ENCODE measurements at regions not wholly inside any gene's neighbourhood (a gene's known extent, or its start where the extent isn't known, plus 50 kb on each side); places are given as distances from the start of the nearest gene placed in this dataset.

DNA sequence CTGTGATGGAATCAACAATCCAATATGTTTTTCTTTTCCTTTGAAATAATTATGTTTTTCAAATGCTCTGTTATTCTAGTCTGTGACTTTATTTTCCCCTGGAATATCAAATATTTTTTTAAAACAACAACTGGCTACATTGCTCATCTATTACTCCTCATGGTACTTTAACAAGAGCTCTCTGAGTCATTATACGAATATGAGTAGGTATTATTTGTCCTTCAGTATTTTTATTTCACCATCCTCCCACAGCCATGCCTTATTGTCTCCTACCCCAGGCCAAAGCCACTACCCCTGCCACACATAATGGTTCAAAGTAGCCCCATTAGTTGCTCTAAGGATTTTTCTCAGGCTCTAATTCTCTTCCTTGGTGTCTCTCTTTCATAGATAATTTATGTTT is 1572.3 kb downstream of the CDH8 start:
- WGBS (ENCODE audit: low lambda C conversion rate, missing lambda C conversion rate): 80% methylated on average over 1 of the region's 1 CpG
- no peak for DNase-seq (ENCODE audit: low spot score)
- TF ChIP-seq EZH2 (IDR thresholded peaks at IDR 0.05; ENCODE audit: borderline replicate concordance) (no peak), EZH2phosphoT487 (IDR thresholded peaks at IDR 0.05; ENCODE audit: low read depth, severe bottlenecking, unreplicated experiment) (no peak)

GRCh38 chr16:60459463-60459862 is 1576.8 kb downstream of the CDH8 start:
- Histone ChIP-seq H3K4me2 (no peak overlapping the region), H3K79me2 (no peaks in the 10 kb centered on the region), H4K20me1 (ENCODE audit: insufficient read depth, poor library complexity, severe bottlenecking) (no peaks in the 10 kb centered on the region), H3K27me3 (no peaks in the 10 kb centered on the region), H3K27ac (no peak overlapping the region), H3K4me1 (ENCODE audit: insufficient read depth) (no peaks in the 10 kb centered on the region), H2AFZ (no peak overlapping the region), H3K36me3 (replicated peaks; ENCODE audit: insufficient read depth, low read depth) (no peaks in the 10 kb centered on the region), H3K9me2 (replicated peaks; ENCODE audit: insufficient read depth) (no peaks in the 10 kb centered on the region), H3K9me3 (ENCODE audit: low read depth) (no peaks in the 10 kb centered on the region), H3K4me3 (no peak overlapping the region)
- DNase-seq (ENCODE audit: low spot score): no peak
- WGBS (ENCODE audit: low lambda C conversion rate, missing lambda C conversion rate): 86% methylated on average over 2 of the region's 2 CpGs
- no peak for TF ChIP-seq EZH2phosphoT487 (IDR thresholded peaks at IDR 0.05; ENCODE audit: low read depth, severe bottlenecking, unreplicated experiment)
- no peak for TF ChIP-seq EZH2 (IDR thresholded peaks at IDR 0.05; ENCODE audit: borderline replicate concordance)
- no peak for TF ChIP-seq CTCF (IDR thresholded peaks at IDR 0.05; ENCODE audit: poor library complexity)

More for the DNA sequence above, 1572.3 kb downstream of the CDH8 start:
- Histone ChIP-seq H3K4me1 (ENCODE audit: insufficient read depth) (no peaks in the 10 kb centered on the region), H3K4me2 (no peak overlapping the region), H3K9me2 (replicated peaks; ENCODE audit: insufficient read depth) (no peaks in the 10 kb centered on the region), H2AFZ (no peak overlapping the region), H4K20me1 (ENCODE audit: insufficient read depth, poor library complexity, severe bottlenecking) (no peaks in the 10 kb centered on the region), H3K9me3 (ENCODE audit: low read depth) (no peaks in the 10 kb centered on the region), H3K27ac (no peak overlapping the region), H3K79me2 (no peaks in the 10 kb centered on the region), H3K27me3 (no peaks in the 10 kb centered on the region), H3K4me3 (no peak overlapping the region), H3K36me3 (replicated peaks; ENCODE audit: insufficient read depth, low read depth) (no peaks in the 10 kb centered on the region)

DNA sequence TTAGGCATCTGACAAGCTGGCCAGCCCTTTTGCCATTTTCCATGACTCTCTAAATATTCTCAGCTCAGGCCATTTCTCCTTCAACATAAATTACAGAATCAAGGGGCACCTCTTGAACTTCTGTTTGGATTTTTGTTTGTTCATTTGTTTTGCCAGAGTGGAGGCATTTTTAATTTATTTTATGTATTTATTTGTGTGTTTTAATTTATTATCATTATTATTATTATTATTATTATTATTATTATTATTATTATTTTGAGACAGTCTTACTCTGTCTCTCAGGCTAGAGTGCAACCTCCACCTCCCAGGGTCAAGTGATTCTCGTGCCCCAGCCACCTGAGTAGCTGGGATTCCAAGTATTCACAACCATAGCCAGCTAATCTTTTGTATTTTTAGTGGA is 1578.0 kb downstream of the CDH8 start:
- H3K27me3 ChIP-seq: no peaks in the 10 kb centered on the region
- no peaks in the 10 kb centered on the region for H3K9me2 ChIP-seq (replicated peaks; ENCODE audit: insufficient read depth)
- H3K4me3 ChIP-seq: no peak overlapping the region
- no peak overlapping the region for H3K4me2 ChIP-seq
- H3K27ac ChIP-seq: no peak overlapping the region
- no peaks in the 10 kb centered on the region for H3K36me3 ChIP-seq (replicated peaks; ENCODE audit: insufficient read depth, low read depth)
- WGBS (ENCODE audit: low lambda C conversion rate, missing lambda C conversion rate): 79% methylated on average over 1 of the region's 1 CpG
- no peaks in the 10 kb centered on the region for H3K79me2 ChIP-seq
- TF ChIP-seq CTCF (IDR thresholded peaks at IDR 0.05; ENCODE audit: poor library complexity): no peak
- no peak for TF ChIP-seq EZH2 (IDR thresholded peaks at IDR 0.05; ENCODE audit: borderline replicate concordance)
- TF ChIP-seq EZH2phosphoT487 (IDR thresholded peaks at IDR 0.05; ENCODE audit: low read depth, severe bottlenecking, unreplicated experiment): no peak
- no peaks in the 10 kb centered on the region for H3K4me1 ChIP-seq (ENCODE audit: insufficient read depth)
- DNase-seq (ENCODE audit: low spot score): no peak
- no peak overlapping the region for H2AFZ ChIP-seq
- H4K20me1 ChIP-seq (ENCODE audit: insufficient read depth, poor library complexity, severe bottlenecking): no peaks in the 10 kb centered on the region
- H3K9me3 ChIP-seq (ENCODE audit: low read depth): no peaks in the 10 kb centered on the region

- Histone ChIP-seq H3K9me3 (ENCODE audit: low read depth) (no peaks in the 10 kb centered on the region), H3K36me3 (replicated peaks; ENCODE audit: insufficient read depth, low read depth) (no peaks in the 10 kb centered on the region), H2AFZ (no peak overlapping the region), H4K20me1 (ENCODE audit: insufficient read depth, poor library complexity, severe bottlenecking) (no peaks in the 10 kb centered on the region), H3K79me2 (no peaks in the 10 kb centered on the region), H3K4me1 (ENCODE audit: insufficient read depth) (no peaks in the 10 kb centered on the region), H3K4me2 (no peak overlapping the region), H3K4me3 (no peak overlapping the region), H3K27ac (no peak overlapping the region), H3K27me3 (no peaks in the 10 kb centered on the region), H3K9me2 (replicated peaks; ENCODE audit: insufficient read depth) (no peaks in the 10 kb centered on the region)
- DNase-seq (ENCODE audit: low spot score): no peak
- TF ChIP-seq EZH2phosphoT487 (IDR thresholded peaks at IDR 0.05; ENCODE audit: low read depth, severe bottlenecking, unreplicated experiment): no peak
- TF ChIP-seq EZH2 (IDR thresholded peaks at IDR 0.05; ENCODE audit: borderline replicate concordance): no peak
- no peak for TF ChIP-seq CTCF (IDR thresholded peaks at IDR 0.05; ENCODE audit: poor library complexity)
Observed at GRCh38 chr16:60452646-60453045, 1583.6 kb downstream of the CDH8 start.

Data from hepatocyte (in vitro differentiated cells).